B cell (primary cell): ENCODE measurements at regions not wholly inside any gene's neighbourhood (a gene's known extent, or its start where the extent isn't known, plus 50 kb on each side); places are given as distances from the start of the nearest gene placed in this dataset.

Source experiments
- CTCF ChIP-seq: fragments of 200-600 bp; IDR thresholded peaks from one replicate; pipeline ENCODE4 v1.8.0; 2022; ENCODE audit warnings: antibody characterized with exemption, mild to moderate bottlenecking
- EZH2 ChIP-seq: IDR thresholded peaks from 2 replicates; pipeline ENCODE4 v1.6.1; 2012; ENCODE audit warnings: borderline replicate concordance, low read depth, mild to moderate bottlenecking, moderate library complexity, low read length; ENCODE audit not compliant: insufficient read depth, poor library complexity, severe bottlenecking

GRCh38 chr21:22552390-22552789, 1554.2 kb downstream of the NCAM2 start:
- no peak for TF ChIP-seq CTCF
- no peak for TF ChIP-seq EZH2
